ENCODE measurements at regions not wholly inside any gene's neighbourhood (a gene's known extent, or its start where the extent isn't known, plus 50 kb on each side); places are given as distances from the start of the nearest gene placed in this dataset.

DNA sequence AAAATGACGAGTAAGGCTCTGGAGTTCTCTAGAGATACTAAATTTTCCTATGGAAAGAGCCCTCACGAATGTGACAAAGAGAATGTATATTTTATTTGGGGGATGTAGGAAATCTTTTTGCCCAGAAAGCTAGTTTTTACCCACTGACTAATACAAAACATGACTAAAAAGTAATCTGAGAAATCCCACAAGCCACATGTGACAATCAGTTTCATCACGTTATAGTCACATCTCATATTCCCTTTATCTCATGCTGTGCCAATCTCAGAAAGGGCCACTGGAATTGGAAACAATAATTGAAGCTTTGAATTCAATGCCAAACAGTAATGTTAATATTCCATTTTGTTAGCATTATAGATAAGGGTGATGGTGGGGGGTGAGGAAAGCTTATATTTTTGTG is 509.0 kb upstream of the GOLIM4 start:
- no peaks in the 10 kb centered on the region for H3K9me3 Mint-ChIP-seq (ENCODE audit: low read depth)
- no peak overlapping the region for H3K27ac Mint-ChIP-seq
- no peaks in the 10 kb centered on the region for H3K4me1 Mint-ChIP-seq (ENCODE audit: low read depth)
- H3K27me3 Mint-ChIP-seq: no peaks in the 10 kb centered on the region
- TF ChIP-seq, protein P1, sequence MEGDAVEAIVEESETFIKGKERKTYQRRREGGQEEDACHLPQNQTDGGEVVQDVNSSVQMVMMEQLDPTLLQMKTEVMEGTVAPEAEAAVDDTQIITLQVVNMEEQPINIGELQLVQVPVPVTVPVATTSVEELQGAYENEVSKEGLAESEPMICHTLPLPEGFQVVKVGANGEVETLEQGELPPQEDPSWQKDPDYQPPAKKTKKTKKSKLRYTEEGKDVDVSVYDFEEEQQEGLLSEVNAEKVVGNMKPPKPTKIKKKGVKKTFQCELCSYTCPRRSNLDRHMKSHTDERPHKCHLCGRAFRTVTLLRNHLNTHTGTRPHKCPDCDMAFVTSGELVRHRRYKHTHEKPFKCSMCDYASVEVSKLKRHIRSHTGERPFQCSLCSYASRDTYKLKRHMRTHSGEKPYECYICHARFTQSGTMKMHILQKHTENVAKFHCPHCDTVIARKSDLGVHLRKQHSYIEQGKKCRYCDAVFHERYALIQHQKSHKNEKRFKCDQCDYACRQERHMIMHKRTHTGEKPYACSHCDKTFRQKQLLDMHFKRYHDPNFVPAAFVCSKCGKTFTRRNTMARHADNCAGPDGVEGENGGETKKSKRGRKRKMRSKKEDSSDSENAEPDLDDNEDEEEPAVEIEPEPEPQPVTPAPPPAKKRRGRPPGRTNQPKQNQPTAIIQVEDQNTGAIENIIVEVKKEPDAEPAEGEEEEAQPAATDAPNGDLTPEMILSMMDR (IDR thresholded peaks at IDR 0.05; ENCODE audit: unreplicated experiment): no peak
- no peak for DNase-seq (ENCODE audit: low spot score, unreplicated experiment)
- no peak overlapping the region for H3K4me3 Mint-ChIP-seq (ENCODE audit: low read depth)
- H3K36me3 Mint-ChIP-seq (ENCODE audit: insufficient read depth): no peaks in the 10 kb centered on the region

DNA sequence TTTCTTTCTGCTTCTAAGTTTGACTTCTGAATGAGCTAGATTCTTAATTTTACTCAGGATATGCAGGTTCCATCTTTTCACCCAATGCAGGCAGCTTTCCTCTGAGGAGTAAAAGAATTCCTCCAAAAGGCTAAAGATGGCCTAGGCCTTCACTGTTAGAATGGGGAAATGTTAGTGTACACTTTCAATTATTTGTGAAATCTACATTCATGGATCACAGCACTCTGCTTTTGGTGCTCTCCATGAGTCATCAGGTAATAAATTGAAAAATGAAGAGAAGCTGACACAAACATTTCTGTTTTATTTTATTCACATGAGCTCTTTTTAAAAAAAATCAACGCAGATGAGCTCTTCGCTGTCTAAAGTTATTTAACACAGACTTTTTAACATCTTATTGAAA is 502.5 kb upstream of the GOLIM4 start:
- Mint-ChIP-seq H3K36me3 (ENCODE audit: insufficient read depth) (no peaks in the 10 kb centered on the region), H3K4me3 (ENCODE audit: low read depth) (no peak overlapping the region), H3K27me3 (no peaks in the 10 kb centered on the region), H3K27ac (no peak overlapping the region), H3K9me3 (ENCODE audit: low read depth) (no peaks in the 10 kb centered on the region), H3K4me1 (ENCODE audit: low read depth) (peaks cover 5% of the 10 kb centered on the region)
- TF ChIP-seq, protein P1 (IDR thresholded peaks at IDR 0.05; ENCODE audit: unreplicated experiment): no peak
- no peak for DNase-seq (ENCODE audit: low spot score, unreplicated experiment)

DNA sequence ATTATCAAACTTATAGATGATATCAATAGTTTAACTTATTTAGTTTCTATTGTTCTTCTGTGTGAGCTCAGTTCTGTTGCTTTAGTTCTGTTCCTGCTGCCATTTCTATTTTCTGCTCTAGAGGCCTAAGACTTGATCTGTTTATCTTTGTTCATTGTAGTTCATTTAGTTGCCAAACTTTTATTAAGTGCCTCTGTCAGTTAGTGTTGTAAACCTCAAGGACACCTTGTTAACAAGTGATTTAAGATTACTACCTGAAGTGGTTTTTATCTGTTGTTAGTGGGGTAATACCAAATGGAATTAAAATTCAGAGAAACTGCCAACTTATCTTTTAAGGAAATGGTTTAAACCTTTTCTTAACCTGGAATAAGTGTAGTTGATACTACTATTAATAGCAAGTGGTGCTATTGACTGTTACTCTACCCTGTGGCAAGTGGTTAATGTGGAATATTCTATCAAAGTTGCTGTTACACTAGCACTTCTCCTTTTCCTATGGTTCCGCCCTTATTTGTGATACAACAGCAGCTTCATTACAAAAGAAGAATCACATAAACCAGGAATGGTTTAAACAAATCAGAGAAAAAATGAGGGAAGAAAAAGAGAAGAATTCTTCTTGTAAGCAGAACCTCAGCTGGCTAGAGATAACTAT is 500.6 kb upstream of the GOLIM4 start:
- Mint-ChIP-seq H3K4me1 (ENCODE audit: low read depth) (peaks cover 8% of the 10 kb centered on the region), H3K27ac (no peak overlapping the region), H3K27me3 (no peaks in the 10 kb centered on the region), H3K4me3 (ENCODE audit: low read depth) (no peak overlapping the region), H3K36me3 (ENCODE audit: insufficient read depth) (no peaks in the 10 kb centered on the region), H3K9me3 (ENCODE audit: low read depth) (no peaks in the 10 kb centered on the region)
- TF ChIP-seq, protein P1 (IDR thresholded peaks at IDR 0.05; ENCODE audit: unreplicated experiment): no peak
- DNase-seq (ENCODE audit: low spot score, unreplicated experiment): no peak

DNA sequence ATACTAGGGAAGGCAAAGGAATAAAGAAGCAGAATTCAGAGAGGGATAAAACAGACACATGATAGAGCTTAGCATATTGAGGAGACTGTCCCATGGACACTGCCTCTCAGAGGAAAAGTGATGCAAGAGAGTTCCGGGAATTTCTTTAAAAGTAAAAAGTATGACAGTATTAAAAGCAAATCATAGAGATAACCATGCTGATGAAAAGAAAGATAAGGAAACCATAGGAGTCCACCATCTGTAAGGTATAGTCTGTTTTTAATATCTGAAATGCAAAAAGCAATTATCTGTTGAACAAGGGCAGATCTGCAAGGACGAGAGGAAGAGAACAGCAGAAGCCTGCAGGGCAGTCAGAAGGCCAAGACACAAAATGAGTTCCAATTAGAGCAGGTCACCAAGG is 495.9 kb upstream of the GOLIM4 start:
- H3K27ac Mint-ChIP-seq: no peak overlapping the region
- H3K27me3 Mint-ChIP-seq: no peaks in the 10 kb centered on the region
- TF ChIP-seq, protein P1 (IDR thresholded peaks at IDR 0.05; ENCODE audit: unreplicated experiment): no peak
- no peaks in the 10 kb centered on the region for H3K36me3 Mint-ChIP-seq (ENCODE audit: insufficient read depth)
- H3K4me1 Mint-ChIP-seq (ENCODE audit: low read depth): peaks cover 13% of the 10 kb centered on the region
- H3K4me3 Mint-ChIP-seq (ENCODE audit: low read depth): no peak overlapping the region
- DNase-seq (ENCODE audit: low spot score, unreplicated experiment): no peak
- H3K9me3 Mint-ChIP-seq (ENCODE audit: low read depth): peaks cover 4% of the 10 kb centered on the region

DNA sequence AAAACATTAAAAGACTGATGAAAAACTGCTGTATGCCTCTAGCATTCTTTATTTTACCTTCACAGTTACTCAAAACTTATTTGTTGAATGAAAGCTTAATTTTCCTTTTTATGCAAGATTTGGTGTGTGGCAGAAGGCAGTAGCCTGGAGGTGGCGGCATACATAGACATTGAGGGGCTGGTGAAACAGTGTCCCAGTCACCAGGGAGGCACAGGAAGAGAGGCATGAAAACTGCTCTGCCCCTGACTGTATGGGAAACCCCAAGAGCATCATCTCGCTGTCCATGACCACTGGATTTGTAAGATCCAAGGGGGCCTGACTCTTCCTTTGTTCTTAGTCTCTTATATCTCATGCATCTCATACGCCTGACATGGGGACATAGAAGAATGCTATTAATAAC is 493.7 kb upstream of the GOLIM4 start:
- H3K4me1 Mint-ChIP-seq (ENCODE audit: low read depth): peaks cover 8% of the 10 kb centered on the region
- TF ChIP-seq, protein P1 (IDR thresholded peaks at IDR 0.05; ENCODE audit: unreplicated experiment): no peak
- no peaks in the 10 kb centered on the region for H3K36me3 Mint-ChIP-seq (ENCODE audit: insufficient read depth)
- H3K9me3 Mint-ChIP-seq (ENCODE audit: low read depth): peaks cover 4% of the 10 kb centered on the region
- no peak overlapping the region for H3K4me3 Mint-ChIP-seq (ENCODE audit: low read depth)
- DNase-seq (ENCODE audit: low spot score, unreplicated experiment): no peak
- H3K27me3 Mint-ChIP-seq: no peaks in the 10 kb centered on the region
- no peak overlapping the region for H3K27ac Mint-ChIP-seq

Measured in progenitor cell of endocrine pancreas (in vitro differentiated cells).